DOHH2 (cell line): ENCODE measurements at regions not wholly inside any gene's neighbourhood (a gene's known extent, or its start where the extent isn't known, plus 50 kb on each side); places are given as distances from the start of the nearest gene placed in this dataset.

Experiments
- CTCF ChIP-seq: fragments of 200-600 bp; sonication (generic); IDR thresholded peaks from one replicate; pipeline ENCODE4 v1.5.1; 2014; ENCODE audit warnings: antibody characterized with exemption, mild to moderate bottlenecking, low read depth, low read length; ENCODE audit not compliant: poor library complexity, severe bottlenecking
- EZH2phosphoT487 ChIP-seq: fragments of 200-600 bp; sonication (generic); IDR thresholded peaks from 2 replicates; pipeline ENCODE4 v1.6.1; 2017; ENCODE audit warnings: borderline replicate concordance, mild to moderate bottlenecking, antibody characterized with exemption, low read length, moderate library complexity, mixed read lengths

- no peak for TF ChIP-seq CTCF
- TF ChIP-seq EZH2phosphoT487 = no peak
Observed at GRCh38 chr4:3856604-3857204, 90.5 kb downstream of the ADRA2C start.
